Neural cell (in vitro differentiated cells): ENCODE measurements at regions not wholly inside any gene's neighbourhood (a gene's known extent, or its start where the extent isn't known, plus 50 kb on each side); places are given as distances from the start of the nearest gene placed in this dataset.

Source experiments
- EP300 ChIP-seq: fragments of 450-650 bp; conservative IDR thresholded peaks from 2 replicates; pipeline ENCODE4 v1.6.1; 2014; ENCODE audit warnings: antibody characterized with exemption, mild to moderate bottlenecking, moderate library complexity; ENCODE audit not compliant: poor library complexity, severe bottlenecking
- EZH2 ChIP-seq: fragments of 200-600, 300-800 bp; shearing (Covaris generic), sonication (generic); IDR thresholded peaks from 2 replicates; pipeline ENCODE4 v1.6.1; 2014; ENCODE audit warnings: antibody characterized with exemption, low read length, borderline replicate concordance, mild to moderate bottlenecking; ENCODE audit not compliant: insufficient read depth, poor library complexity, severe bottlenecking
- MXI1 ChIP-seq: fragments of 450-650 bp; conservative IDR thresholded peaks from 2 replicates; pipeline ENCODE4 v1.6.1; 2014; ENCODE audit warnings: antibody characterized with exemption, mild to moderate bottlenecking; ENCODE audit not compliant: poor library complexity, severe bottlenecking
- RAD21 ChIP-seq: fragments of 450-650 bp; conservative IDR thresholded peaks from 2 replicates; pipeline ENCODE4 v1.6.1; 2014; ENCODE audit warnings: antibody characterized with exemption, mild to moderate bottlenecking, moderate library complexity
- TAF1 ChIP-seq: IDR thresholded peaks from 2 replicates; pipeline ENCODE4 v1.6.1; 2012; ENCODE audit warnings: low read depth
- TF ChIP-seq, protein P1 (sequence below): fragments of 450-650 bp; IDR thresholded peaks from 2 replicates; pipeline ENCODE4 v1.5.1; 2014; ENCODE audit warnings: antibody characterized with exemption, mild to moderate bottlenecking, moderate library complexity; ENCODE audit not compliant: poor library complexity, severe bottlenecking

DNA sequence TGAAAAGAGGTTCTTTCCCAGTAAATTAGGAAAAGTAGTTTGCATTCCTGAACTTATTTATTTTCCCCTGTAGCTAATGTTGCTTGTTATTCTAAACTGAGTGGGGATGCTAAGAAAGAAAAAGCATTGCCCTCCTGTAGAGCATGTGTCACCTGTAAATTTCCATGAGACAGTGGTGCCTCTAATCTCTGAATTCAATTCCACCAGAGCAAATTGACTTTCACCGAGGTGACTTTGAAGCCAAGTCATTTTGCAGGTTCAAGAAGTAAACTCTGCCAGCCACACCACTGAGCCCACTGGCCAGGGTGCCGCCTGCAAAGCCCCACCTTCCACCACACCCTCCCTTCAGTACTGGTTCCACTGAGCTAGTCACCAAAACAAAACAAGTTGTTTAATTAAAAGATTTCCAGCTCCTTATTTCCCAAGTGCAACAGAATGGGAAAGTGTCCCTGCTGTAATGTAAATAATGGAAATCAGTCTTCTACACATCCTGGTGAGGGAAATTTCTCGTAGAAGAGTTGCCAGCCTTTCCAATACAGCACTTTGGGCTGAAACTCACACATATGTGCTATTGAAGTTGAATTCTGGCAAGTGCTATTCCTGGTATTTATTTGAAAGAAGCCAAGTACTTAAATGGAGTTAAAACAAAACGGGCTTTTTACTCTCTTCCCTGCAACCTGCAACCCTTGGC is 254.8 kb downstream of the RNF152 start:
- TF ChIP-seq MXI1 (no peak), EP300 (no peak), EZH2 (no peak), RAD21 (no peak), TAF1 (no peak)
- TF ChIP-seq, protein P1, sequence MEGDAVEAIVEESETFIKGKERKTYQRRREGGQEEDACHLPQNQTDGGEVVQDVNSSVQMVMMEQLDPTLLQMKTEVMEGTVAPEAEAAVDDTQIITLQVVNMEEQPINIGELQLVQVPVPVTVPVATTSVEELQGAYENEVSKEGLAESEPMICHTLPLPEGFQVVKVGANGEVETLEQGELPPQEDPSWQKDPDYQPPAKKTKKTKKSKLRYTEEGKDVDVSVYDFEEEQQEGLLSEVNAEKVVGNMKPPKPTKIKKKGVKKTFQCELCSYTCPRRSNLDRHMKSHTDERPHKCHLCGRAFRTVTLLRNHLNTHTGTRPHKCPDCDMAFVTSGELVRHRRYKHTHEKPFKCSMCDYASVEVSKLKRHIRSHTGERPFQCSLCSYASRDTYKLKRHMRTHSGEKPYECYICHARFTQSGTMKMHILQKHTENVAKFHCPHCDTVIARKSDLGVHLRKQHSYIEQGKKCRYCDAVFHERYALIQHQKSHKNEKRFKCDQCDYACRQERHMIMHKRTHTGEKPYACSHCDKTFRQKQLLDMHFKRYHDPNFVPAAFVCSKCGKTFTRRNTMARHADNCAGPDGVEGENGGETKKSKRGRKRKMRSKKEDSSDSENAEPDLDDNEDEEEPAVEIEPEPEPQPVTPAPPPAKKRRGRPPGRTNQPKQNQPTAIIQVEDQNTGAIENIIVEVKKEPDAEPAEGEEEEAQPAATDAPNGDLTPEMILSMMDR = no peak
